GM20000 (cell line): ENCODE measurements at regions not wholly inside any gene's neighbourhood (a gene's known extent, or its start where the extent isn't known, plus 50 kb on each side); places are given as distances from the start of the nearest gene placed in this dataset.

Experiments
- DNase-seq: peaks from one replicate; pipeline ENCODE4 v3.0.0; 2012; ENCODE audit warnings: low spot score
- CTCF ChIP-seq: IDR thresholded peaks from 2 replicates; pipeline ENCODE4 v1.5.1; 2012; ENCODE audit warnings: mild to moderate bottlenecking, control low read depth; ENCODE audit errors: extremely low read depth, missing control alignments

- TF ChIP-seq CTCF: no peak
- no peak for DNase-seq
These were observed 270.4 kb downstream of the TFAP2C start for GRCh38 chr20:56899506-56899905.

DNA sequence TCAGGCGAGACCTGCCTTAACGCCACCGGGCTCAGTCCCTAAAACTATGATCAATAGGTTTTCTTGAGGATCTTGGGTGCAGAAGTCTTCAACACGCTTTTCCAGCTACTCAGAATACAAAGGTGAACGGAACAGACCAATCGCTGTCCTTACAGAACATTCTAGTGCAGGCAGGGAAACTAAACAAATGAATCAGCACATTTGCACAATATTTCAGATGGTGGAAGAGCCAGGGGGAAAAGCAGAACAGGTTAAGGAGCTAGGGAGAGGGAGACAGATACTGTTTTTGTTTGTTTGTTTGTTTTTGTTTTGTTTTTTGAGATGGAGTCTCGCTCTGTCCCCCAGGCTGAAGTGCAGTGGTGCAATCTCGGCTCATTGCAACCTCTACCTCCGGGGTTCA lies 271.1 kb downstream of the TFAP2C start:
- DNase-seq: no peak
- TF ChIP-seq CTCF: no peak

- no peak for TF ChIP-seq CTCF
- no peak for DNase-seq
These were observed 274.3 kb downstream of the TFAP2C start for GRCh38 chr20:56903421-56903820.

DNA sequence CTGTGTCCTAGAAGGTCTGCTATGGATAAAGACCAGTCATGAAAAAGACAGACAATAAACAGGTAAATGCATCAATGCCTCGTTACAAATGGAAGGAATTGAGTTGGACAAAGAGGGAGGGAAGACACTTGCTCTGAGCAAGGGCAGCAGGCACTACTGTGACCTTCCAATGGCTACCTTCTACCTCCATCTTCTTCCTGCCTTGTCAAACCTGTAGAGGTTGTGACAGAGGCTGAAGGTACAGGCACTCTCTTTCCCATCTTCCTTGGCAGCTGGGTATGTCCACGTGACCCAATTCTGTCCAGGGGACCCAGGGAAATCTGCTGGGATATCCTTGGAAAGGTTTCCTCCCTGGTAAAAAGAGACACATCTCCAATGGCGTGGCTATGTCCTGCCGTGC lies 274.8 kb downstream of the TFAP2C start:
- DNase-seq: no peak
- TF ChIP-seq CTCF: no peak

DNA sequence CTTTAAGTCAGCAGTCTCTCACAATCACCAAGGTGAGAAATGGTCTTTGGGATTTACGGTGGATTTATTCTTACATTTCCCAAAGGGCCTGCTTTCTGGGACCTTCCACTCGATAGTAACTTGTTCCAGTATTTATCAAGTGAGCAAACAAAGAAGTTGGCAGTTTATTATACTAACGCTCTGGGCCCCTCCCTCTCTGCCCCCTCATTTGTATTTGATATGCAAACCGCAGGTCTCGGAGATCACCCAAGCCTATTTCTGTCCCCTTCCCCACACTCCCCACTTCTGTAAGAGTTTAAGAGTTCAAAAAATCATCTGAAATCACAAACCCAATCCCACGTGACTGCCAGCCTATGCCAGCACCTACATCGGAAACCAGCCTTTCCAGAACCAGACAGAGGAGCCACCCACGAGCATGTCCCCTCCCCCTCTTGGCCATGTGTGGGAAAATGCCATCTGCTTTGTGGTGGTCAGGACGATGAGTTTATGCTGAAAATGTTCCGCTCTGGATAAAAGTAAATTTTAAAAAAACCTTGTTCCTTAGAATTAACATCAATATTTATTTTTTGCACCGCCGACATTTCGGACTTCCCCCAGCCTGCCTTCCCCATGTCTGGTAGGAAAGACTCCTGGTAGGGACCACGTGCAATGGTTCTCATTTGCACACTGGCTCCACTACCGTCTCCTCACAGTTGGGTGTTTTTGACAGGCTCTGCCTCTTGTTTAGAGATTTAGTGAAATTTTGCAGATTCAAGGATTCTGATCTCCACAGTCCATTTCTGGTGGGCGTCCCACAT lies 281.0 kb downstream of the TFAP2C start:
- no peak for DNase-seq
- TF ChIP-seq CTCF: no peak

GRCh38 chr20:56911946-56912345 lies 282.8 kb downstream of the TFAP2C start:
- no peak for TF ChIP-seq CTCF
- DNase-seq: no peak

DNA sequence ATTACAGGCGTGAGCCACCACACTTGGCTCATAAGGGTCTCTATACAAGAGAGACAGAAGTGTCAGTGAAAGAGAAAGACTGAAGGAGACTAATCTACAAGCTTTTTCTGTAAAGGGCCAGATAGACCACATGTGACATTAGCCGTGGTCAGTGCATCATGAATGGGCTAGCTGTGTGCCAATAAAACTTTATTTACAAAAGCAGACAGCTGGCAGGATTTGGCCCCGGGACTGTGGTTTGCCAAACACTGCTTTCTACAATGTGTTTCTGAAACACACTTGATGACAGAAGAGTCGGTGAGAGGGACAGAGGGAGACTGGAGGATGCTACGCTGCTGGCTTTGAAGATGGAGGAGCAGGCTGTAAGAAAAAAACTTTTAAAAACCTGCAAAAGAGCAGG lies 285.4 kb downstream of the TFAP2C start:
- TF ChIP-seq CTCF: no peak

More for the DNA sequence above, 285.4 kb downstream of the TFAP2C start:
- DNase-seq: no peak
